DOHH2 (cell line): ENCODE measurements at regions not wholly inside any gene's neighbourhood (a gene's known extent, or its start where the extent isn't known, plus 50 kb on each side); places are given as distances from the start of the nearest gene placed in this dataset.

Experiments
- H3F3A ChIP-seq: fragments of 200-600 bp; sonication (generic), shearing (Covaris generic); 2 replicates; pipeline ENCODE4 v1.6.0; 2016; ENCODE audit warnings: antibody characterized with exemption, mild to moderate bottlenecking; ENCODE audit not compliant: control insufficient read depth, insufficient read depth
- H3K27ac ChIP-seq: fragments of 200-600 bp; sonication (generic); 2 replicates; pipeline ENCODE4 v1.5.1; 2014; ENCODE audit warnings: low read depth, mild to moderate bottlenecking, low read length, moderate library complexity
- H3K27me3 ChIP-seq: fragments of 200-600 bp; sonication (generic); 2 replicates; pipeline ENCODE4 v1.6.1; 2014; ENCODE audit warnings: mild to moderate bottlenecking, low read length, mixed read lengths; ENCODE audit not compliant: control insufficient read depth
- H3K36me3 ChIP-seq: fragments of 200-600 bp; sonication (generic); 2 replicates; pipeline ENCODE4 v1.6.1; 2014; ENCODE audit warnings: mild to moderate bottlenecking, low read length, moderate library complexity, mixed read lengths; ENCODE audit not compliant: control insufficient read depth
- H3K4me1 ChIP-seq: fragments of 200-600 bp; sonication (generic); 2 replicates; pipeline ENCODE4 v1.6.1; 2014; ENCODE audit warnings: mild to moderate bottlenecking, low read length, mixed read lengths; ENCODE audit not compliant: control insufficient read depth
- H3K4me2 ChIP-seq: fragments of 200-600 bp; sonication (generic); 2 replicates; pipeline ENCODE4 v1.6.0; 2014; ENCODE audit warnings: mild to moderate bottlenecking, low read length, moderate library complexity
- H3K4me3 ChIP-seq: fragments of 200-600 bp; sonication (generic); 2 replicates; pipeline ENCODE4 v1.5.1; 2014; ENCODE audit warnings: mild to moderate bottlenecking, low read length, mixed read lengths
- H3K79me2 ChIP-seq: fragments of 200-600 bp; sonication (generic); 2 replicates; pipeline ENCODE4 v1.6.1; 2014; ENCODE audit warnings: mild to moderate bottlenecking, low read length, mixed read lengths; ENCODE audit not compliant: control insufficient read depth
- H3K9me2 ChIP-seq: fragments of 200-600 bp; sonication (generic); replicated peaks from 2 replicates; pipeline ENCODE4 v1.6.1; 2014; ENCODE audit warnings: mild to moderate bottlenecking, low read length, mixed read lengths; ENCODE audit not compliant: control insufficient read depth
- H3K9me3 ChIP-seq: fragments of 200-600 bp; sonication (generic); 2 replicates; pipeline ENCODE4 v1.6.1; 2014; ENCODE audit warnings: antibody characterized with exemption, low read length, mixed read lengths; ENCODE audit not compliant: control insufficient read depth, insufficient read depth
- H4K20me1 ChIP-seq: fragments of 200-600 bp; sonication (generic); 2 replicates; pipeline ENCODE4 v1.6.0; 2014; ENCODE audit warnings: low read depth, mild to moderate bottlenecking, antibody characterized with exemption, low read length, moderate library complexity; ENCODE audit not compliant: control insufficient read depth, insufficient read depth
- CTCF ChIP-seq: fragments of 200-600 bp; sonication (generic); IDR thresholded peaks from one replicate; pipeline ENCODE4 v1.5.1; 2014; ENCODE audit warnings: antibody characterized with exemption, mild to moderate bottlenecking, low read depth, low read length; ENCODE audit not compliant: poor library complexity, severe bottlenecking
- EZH2phosphoT487 ChIP-seq: fragments of 200-600 bp; sonication (generic); IDR thresholded peaks from 2 replicates; pipeline ENCODE4 v1.6.1; 2017; ENCODE audit warnings: borderline replicate concordance, mild to moderate bottlenecking, antibody characterized with exemption, low read length, moderate library complexity, mixed read lengths

- Histone ChIP-seq H3K4me2 (no peak overlapping the region), H3K4me1 (no peaks in the 10 kb centered on the region), H3K36me3 (no peaks in the 10 kb centered on the region), H4K20me1 (no peaks in the 10 kb centered on the region), H3K4me3 (no peak overlapping the region), H3F3A (no peaks in the 10 kb centered on the region), H3K79me2 (no peaks in the 10 kb centered on the region), H3K27ac (no peak overlapping the region), H3K9me2 (no peaks in the 10 kb centered on the region), H3K9me3 (0 out of 2 replicates have a peak, but pooled peaks cover 4% of the 10 kb centered on the region), H3K27me3 (no peaks in the 10 kb centered on the region)
- TF ChIP-seq CTCF (no peak), EZH2phosphoT487 (no peak)
Measured at GRCh38 chr13:30082391-30082790, 225.0 kb downstream of the KATNAL1 start.

- no peaks in the 10 kb centered on the region for H4K20me1 ChIP-seq
- no peaks in the 10 kb centered on the region for H3K9me2 ChIP-seq
- H3K9me3 ChIP-seq: 0 out of 2 replicates have a peak, but pooled peaks cover 4% of the 10 kb centered on the region
- H3K36me3 ChIP-seq: no peaks in the 10 kb centered on the region
- no peaks in the 10 kb centered on the region for H3F3A ChIP-seq
- no peak for TF ChIP-seq EZH2phosphoT487
- TF ChIP-seq CTCF: no peak
- H3K79me2 ChIP-seq: no peaks in the 10 kb centered on the region
- no peak overlapping the region for H3K4me3 ChIP-seq
- H3K4me2 ChIP-seq: no peak overlapping the region
- no peak overlapping the region for H3K27ac ChIP-seq
- no peaks in the 10 kb centered on the region for H3K4me1 ChIP-seq
- H3K27me3 ChIP-seq: no peaks in the 10 kb centered on the region
Measured at GRCh38 chr13:30081331-30081730, 226.0 kb downstream of the KATNAL1 start.

GRCh38 chr13:30079501-30079900 is 227.8 kb downstream of the KATNAL1 start:
- H3K9me3 ChIP-seq: no peaks in the 10 kb centered on the region
- H3K36me3 ChIP-seq: no peaks in the 10 kb centered on the region
- H4K20me1 ChIP-seq: no peaks in the 10 kb centered on the region
- no peak for TF ChIP-seq CTCF
- no peak for TF ChIP-seq EZH2phosphoT487
- no peaks in the 10 kb centered on the region for H3F3A ChIP-seq
- no peaks in the 10 kb centered on the region; the same call in 1 of the 2 replicates for H3K27me3 ChIP-seq
- no peak overlapping the region for H3K4me3 ChIP-seq
- no peak overlapping the region for H3K27ac ChIP-seq
- no peak overlapping the region for H3K4me2 ChIP-seq
- H3K4me1 ChIP-seq: no peaks in the 10 kb centered on the region
- H3K9me2 ChIP-seq: no peaks in the 10 kb centered on the region
- no peaks in the 10 kb centered on the region for H3K79me2 ChIP-seq

GRCh38 chr13:30078059-30078458 is 227.6 kb upstream of the UBL3 start:
- Histone ChIP-seq H3K27me3 (no peaks in the 10 kb centered on the region; the same call in 1 of the 2 replicates), H3K9me2 (no peaks in the 10 kb centered on the region), H3K4me1 (no peaks in the 10 kb centered on the region), H3K27ac (no peak overlapping the region), H4K20me1 (no peaks in the 10 kb centered on the region), H3F3A (no peaks in the 10 kb centered on the region), H3K36me3 (no peaks in the 10 kb centered on the region), H3K4me3 (no peak overlapping the region), H3K4me2 (no peak overlapping the region), H3K9me3 (no peaks in the 10 kb centered on the region), H3K79me2 (no peaks in the 10 kb centered on the region)
- TF ChIP-seq CTCF (no peak), EZH2phosphoT487 (no peak)
